ENCODE measurements at regions not wholly inside any gene's neighbourhood (a gene's known extent, or its start where the extent isn't known, plus 50 kb on each side); places are given as distances from the start of the nearest gene placed in this dataset.

- POLR2A ChIA-PET (ENCODE audit: unreplicated experiment) = no interaction called here
- Histone ChIP-seq H2BK15ac (ENCODE audit: low read depth, low read length) (no peak overlapping the region), H3K9ac (ENCODE audit: low read depth, low read length) (no peak overlapping the region), H3K79me1 (ENCODE audit: low read depth in 1 of 2, low read length in 2 of 2) (no peaks in the 10 kb centered on the region), H4K5ac (ENCODE audit: low read depth, low read length) (no peak overlapping the region), H3K36me3 (ENCODE audit: control insufficient read depth, insufficient read depth, low read length) (no peaks in the 10 kb centered on the region), H4K91ac (ENCODE audit: insufficient read depth, low read depth, low read length) (no peak overlapping the region), H2BK5ac (ENCODE audit: low read depth, low read length, poor library complexity, severe bottlenecking) (no peak overlapping the region), H2AFZ (replicated peaks; ENCODE audit: low read length, poor library complexity) (no peak overlapping the region), H2AK9ac (replicated peaks; ENCODE audit: low read depth, low read length, poor library complexity) (no peak overlapping the region), H3K27me3 (ENCODE audit: control insufficient read depth, insufficient read depth, low read length) (no peaks in the 10 kb centered on the region; the same call in 1 of the 2 replicates), H3K14ac (replicated peaks; ENCODE audit: low read depth, low read length) (no peak overlapping the region), H4K8ac (ENCODE audit: low read depth in 2 of 2, low read length in 2 of 2) (no peak overlapping the region), H2BK20ac (ENCODE audit: low read depth, low read length) (no peak overlapping the region), H4K20me1 (ENCODE audit: insufficient read depth, low read length) (no peaks in the 10 kb centered on the region), H3K9me3 (ENCODE audit: control insufficient read depth, insufficient read depth, low read length) (no peaks in the 10 kb centered on the region), H3K9me1 (ENCODE audit: insufficient read depth, low read length) (no peaks in the 10 kb centered on the region), H3K4me2 (ENCODE audit: low read depth, low read length) (no peak overlapping the region), H3K23ac (ENCODE audit: low read depth, low read length) (no peak overlapping the region), H3K4ac (ENCODE audit: low read depth, low read length) (no peak overlapping the region), H3K27ac (ENCODE audit: insufficient read depth, low read length) (no peak overlapping the region), H2BK120ac (ENCODE audit: low read depth, low read length) (no peak overlapping the region), H3K56ac (ENCODE audit: extremely low read depth, insufficient read depth, low read length) (no peak overlapping the region), H3K4me1 (ENCODE audit: control insufficient read depth, insufficient read depth, low read length) (no peaks in the 10 kb centered on the region), H2AK5ac (ENCODE audit: low read depth, low read length) (no peak overlapping the region), H3K18ac (ENCODE audit: low read depth, low read length) (no peak overlapping the region), H3K4me3 (ENCODE audit: insufficient read depth, low read depth, low read length) (no peak overlapping the region)
- ATAC-seq (ENCODE audit: low read depth) (no peak), DNase-seq (no peak)
- intact Hi-C loops (cut with micrococcal nuclease) = no loop called here
- CTCF ChIA-PET = no interaction called here
- BruUV-seq (replicated peaks) = no TSS peak
- TF ChIP-seq BHLHE40 (IDR thresholded peaks at IDR 0.05; ENCODE audit: low read depth, low read length) (no peak), FOS (IDR thresholded peaks at IDR 0.05; ENCODE audit: low read depth, low read length) (no peak), RAD21 (IDR thresholded peaks at IDR 0.05; ENCODE audit: low read length) (no peak), MXI1 (IDR thresholded peaks at IDR 0.05; ENCODE audit: borderline replicate concordance, low read depth, low read length) (no peak), RCOR1 (IDR thresholded peaks at IDR 0.05; ENCODE audit: insufficient replicate concordance, low read length) (no peak), CEBPB (IDR thresholded peaks at IDR 0.05; ENCODE audit: low read depth, low read length) (no peak), MAZ (IDR thresholded peaks at IDR 0.05; ENCODE audit: borderline replicate concordance, low read depth, low read length) (no peak), RFX5 (IDR thresholded peaks at IDR 0.05; ENCODE audit: low read depth, low read length) (no peak)
- TF ChIP-seq, protein P1, sequence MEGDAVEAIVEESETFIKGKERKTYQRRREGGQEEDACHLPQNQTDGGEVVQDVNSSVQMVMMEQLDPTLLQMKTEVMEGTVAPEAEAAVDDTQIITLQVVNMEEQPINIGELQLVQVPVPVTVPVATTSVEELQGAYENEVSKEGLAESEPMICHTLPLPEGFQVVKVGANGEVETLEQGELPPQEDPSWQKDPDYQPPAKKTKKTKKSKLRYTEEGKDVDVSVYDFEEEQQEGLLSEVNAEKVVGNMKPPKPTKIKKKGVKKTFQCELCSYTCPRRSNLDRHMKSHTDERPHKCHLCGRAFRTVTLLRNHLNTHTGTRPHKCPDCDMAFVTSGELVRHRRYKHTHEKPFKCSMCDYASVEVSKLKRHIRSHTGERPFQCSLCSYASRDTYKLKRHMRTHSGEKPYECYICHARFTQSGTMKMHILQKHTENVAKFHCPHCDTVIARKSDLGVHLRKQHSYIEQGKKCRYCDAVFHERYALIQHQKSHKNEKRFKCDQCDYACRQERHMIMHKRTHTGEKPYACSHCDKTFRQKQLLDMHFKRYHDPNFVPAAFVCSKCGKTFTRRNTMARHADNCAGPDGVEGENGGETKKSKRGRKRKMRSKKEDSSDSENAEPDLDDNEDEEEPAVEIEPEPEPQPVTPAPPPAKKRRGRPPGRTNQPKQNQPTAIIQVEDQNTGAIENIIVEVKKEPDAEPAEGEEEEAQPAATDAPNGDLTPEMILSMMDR (conservative IDR thresholded peaks at IDR 0.05; ENCODE audit: low read depth, low read length) = no peak
- TF ChIP-seq, protein P2, sequence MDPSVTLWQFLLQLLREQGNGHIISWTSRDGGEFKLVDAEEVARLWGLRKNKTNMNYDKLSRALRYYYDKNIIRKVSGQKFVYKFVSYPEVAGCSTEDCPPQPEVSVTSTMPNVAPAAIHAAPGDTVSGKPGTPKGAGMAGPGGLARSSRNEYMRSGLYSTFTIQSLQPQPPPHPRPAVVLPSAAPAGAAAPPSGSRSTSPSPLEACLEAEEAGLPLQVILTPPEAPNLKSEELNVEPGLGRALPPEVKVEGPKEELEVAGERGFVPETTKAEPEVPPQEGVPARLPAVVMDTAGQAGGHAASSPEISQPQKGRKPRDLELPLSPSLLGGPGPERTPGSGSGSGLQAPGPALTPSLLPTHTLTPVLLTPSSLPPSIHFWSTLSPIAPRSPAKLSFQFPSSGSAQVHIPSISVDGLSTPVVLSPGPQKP (IDR thresholded peaks at IDR 0.05; ENCODE audit: borderline replicate concordance, low read depth, low read length) = no peak
- dilution Hi-C loops (cut with HindIII; ENCODE audit: low sequenced_read_pairs, unreplicated experiment) = no loop called here
- in situ Hi-C loops (cut with MboI; ENCODE audit: low sequenced_read_pairs) = no loop called here
- WGBS, 2 experiments (ENCODE audit: extremely low coverage in 2 of 2, insufficient read length in 1 of 2) = 80% methylated on average over 1 of the region's 1 CpG; no CpG with 5 or more reads in 1 of the 2 experiments
Measured at GRCh38 chr7:136069840-136070529, 92.8 kb upstream of the MTPN start.
